ENCODE measurements at regions not wholly inside any gene's neighbourhood (a gene's known extent, or its start where the extent isn't known, plus 50 kb on each side); places are given as distances from the start of the nearest gene placed in this dataset.

DNA sequence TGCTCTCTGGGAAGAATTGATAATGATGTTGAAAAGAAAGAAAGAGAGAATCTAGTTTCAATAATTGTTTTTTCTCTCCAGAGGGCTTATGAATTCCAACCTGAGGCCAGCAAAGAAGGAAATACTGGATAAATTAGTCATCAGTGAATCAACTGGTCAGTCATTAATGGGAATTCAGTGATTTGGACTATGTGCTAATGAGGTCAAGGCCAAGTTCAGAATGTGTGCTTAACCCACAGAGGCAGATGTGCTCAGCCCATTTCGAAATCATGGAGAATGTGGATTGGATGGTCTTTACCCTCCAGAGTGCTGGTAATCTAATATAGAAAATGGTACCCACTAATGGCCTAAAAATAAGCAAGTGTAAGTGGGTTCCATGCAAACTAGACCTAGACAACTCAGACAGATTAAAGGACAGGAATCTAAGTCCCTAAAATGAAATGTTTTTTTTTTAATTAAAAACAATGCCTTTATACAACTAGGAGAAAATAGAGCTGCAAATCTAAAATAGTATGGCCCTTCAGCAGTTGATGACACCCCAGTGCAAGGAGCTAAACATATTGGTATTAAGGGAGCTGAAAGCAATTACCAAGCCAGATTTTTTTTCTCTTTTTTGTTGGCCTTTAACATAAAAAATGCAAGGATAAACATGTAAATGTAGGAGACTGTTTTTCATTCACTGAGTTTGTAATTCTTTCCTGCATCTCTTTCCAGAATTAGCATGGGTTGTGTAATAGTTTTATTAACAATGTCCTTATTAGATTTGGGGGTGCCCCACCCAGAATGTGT is 296.9 kb downstream of the SATB2 start:
- TF ChIP-seq, protein P1, sequence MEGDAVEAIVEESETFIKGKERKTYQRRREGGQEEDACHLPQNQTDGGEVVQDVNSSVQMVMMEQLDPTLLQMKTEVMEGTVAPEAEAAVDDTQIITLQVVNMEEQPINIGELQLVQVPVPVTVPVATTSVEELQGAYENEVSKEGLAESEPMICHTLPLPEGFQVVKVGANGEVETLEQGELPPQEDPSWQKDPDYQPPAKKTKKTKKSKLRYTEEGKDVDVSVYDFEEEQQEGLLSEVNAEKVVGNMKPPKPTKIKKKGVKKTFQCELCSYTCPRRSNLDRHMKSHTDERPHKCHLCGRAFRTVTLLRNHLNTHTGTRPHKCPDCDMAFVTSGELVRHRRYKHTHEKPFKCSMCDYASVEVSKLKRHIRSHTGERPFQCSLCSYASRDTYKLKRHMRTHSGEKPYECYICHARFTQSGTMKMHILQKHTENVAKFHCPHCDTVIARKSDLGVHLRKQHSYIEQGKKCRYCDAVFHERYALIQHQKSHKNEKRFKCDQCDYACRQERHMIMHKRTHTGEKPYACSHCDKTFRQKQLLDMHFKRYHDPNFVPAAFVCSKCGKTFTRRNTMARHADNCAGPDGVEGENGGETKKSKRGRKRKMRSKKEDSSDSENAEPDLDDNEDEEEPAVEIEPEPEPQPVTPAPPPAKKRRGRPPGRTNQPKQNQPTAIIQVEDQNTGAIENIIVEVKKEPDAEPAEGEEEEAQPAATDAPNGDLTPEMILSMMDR (IDR thresholded peaks at IDR 0.05; ENCODE audit: insufficient read depth, low read depth, low read length), result no peak
- no peak for TF ChIP-seq EZH2 (IDR thresholded peaks at IDR 0.05; ENCODE audit: insufficient read depth, low read length)
